HG02981 (cell line): ENCODE measurements at regions not wholly inside any gene's neighbourhood (a gene's known extent, or its start where the extent isn't known, plus 50 kb on each side); places are given as distances from the start of the nearest gene placed in this dataset.
A peak's percentile ranks its signal among the peaks of the same experiment; 100 is the strongest.

Source experiments
- ATAC-seq: cut with Tn5 transposase; IDR thresholded peaks from one replicate; pipeline ENCODE4 v1.9.1; 2021; ENCODE audit warnings: mild to moderate bottlenecking, moderate library complexity; ENCODE audit not compliant: unreplicated experiment

GRCh38 chr15:31455499-31455898, 128.9 kb downstream of the KLF13 start:
- no peak for ATAC-seq

GRCh38 chr15:31456354-31457060, 129.9 kb downstream of the KLF13 start:
- ATAC-seq, result no peak

DNA sequence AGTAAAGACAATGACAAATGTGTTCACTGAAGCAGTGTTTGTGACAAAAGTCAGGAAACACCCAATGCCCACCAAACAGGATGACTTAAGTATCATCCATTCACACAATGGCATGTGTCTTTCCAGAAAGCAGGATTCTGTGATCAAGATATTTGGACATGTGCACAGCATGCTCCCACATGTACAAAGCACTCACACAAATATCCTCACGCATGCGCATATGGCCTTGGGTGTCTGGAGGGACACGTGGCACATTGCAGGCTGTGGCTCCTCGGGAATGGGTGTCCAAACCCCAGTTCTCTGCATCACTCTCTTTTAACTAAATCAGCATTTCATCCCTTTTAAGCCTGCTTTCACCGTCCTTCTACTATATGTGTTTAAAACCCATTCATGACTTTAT, 130.5 kb downstream of the KLF13 start:
- ATAC-seq, result no peak

DNA sequence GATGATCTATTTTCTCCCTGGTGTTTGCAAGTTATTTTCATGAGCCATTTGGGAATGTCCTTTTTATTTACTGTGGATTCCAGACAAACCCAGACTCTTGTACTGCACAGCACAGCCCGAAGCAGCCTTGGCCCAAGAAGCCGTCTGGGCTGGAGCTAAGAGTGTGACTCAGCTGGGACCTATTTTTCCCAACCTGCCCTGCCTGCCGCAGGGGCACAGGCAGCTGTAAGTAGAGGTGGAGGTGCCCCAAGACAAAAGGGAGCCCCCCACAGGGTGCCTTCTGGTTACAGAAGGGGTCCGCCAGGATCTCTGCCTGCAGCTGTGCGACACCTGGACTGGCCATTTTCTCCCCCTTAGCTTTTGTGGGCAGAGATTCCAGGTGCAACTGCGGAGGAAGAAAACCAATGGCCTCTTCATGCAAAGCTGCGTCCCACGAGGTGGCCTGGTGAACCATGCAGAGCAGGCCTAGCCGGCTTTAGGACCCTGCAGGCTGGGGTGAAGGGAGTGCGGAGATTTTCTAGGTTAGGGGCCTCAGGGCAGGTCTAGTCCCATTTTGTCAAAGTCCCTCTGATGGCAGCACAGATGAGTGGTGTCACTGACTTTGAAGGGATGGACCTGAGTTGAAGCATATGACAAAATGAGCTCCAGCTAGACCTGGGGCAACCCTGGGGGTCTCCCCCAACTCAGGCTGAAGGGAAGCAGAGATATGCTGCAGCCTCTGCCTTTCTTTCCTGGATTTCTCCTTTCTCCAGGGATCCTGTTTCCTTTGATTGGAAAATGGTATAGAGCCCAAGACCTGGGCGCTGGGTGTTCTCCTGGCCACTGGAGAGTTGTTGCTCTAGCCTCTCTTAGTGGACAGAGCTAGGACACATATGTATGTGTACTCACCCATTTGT, 131.2 kb downstream of the KLF13 start:
- ATAC-seq, result no peak

- ATAC-seq, result peak; percentile 92
Measured at GRCh38 chr15:31458596-31459399, 132.2 kb downstream of the KLF13 start.

DNA sequence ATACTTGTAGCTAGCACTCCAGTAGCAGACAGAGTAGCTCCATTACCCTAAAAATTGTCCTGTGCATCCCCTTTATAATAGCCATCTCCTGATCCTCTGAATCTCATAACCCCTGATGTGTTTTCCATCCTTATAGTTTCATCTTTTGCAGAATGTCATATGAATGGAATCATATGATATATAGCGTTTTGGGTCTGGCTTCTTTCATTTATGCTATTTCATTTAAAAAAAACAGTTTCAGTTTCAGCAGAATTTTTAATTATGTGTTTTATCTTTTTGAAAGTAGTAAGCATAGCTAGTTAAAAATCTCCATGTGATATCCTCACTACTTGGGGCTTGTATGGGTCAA, 132.7 kb downstream of the KLF13 start:
- ATAC-seq, result no peak

DNA sequence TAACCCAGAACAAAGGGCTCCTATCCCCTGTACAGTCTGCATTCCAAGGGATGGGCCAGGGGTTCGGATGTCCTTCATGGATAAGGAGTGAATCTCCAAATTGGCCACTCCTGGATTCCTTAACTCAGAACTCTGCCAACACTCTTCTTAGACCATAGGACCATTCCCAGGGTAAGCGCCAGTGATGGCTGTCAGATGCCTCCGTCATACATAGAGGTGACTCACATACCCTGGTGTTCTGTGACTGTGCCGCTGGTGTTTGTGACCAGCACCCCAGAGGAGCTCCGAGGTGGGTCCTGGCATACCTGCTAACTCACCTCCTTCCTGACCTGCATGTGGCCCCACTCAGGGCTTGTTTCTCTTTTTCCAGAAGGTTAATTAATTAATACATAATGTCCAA, 134.7 kb downstream of the KLF13 start:
- no peak for ATAC-seq

GRCh38 chr15:31461911-31462480, 135.4 kb downstream of the KLF13 start:
- no peak for ATAC-seq

- no peak for ATAC-seq
Measured at GRCh38 chr15:31463521-31464102, 137.0 kb downstream of the KLF13 start.

- no peak for ATAC-seq
Measured at GRCh38 chr15:31464216-31465082, 137.8 kb downstream of the KLF13 start.

- no peak for ATAC-seq
Measured at GRCh38 chr15:31465083-31465955, 138.7 kb downstream of the KLF13 start.

DNA sequence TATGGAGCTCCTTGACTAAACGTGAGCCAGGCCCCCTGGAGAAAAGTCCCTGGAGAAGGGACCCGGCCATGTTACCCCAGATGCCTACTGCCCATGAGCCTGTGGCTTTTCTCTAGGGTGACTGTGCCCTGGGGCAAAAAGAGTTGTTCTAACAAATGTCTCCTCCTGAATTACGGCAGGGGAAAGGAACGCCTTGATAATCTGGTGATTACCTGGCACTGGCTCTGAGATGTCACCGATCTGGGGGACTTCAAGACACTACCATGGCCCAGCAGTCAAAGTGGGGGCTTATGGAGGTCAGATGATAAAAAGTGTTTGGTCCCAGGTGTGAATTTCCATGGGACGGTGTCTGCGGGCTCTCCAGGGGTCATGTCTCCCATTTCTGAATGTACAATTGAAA, 140.7 kb downstream of the KLF13 start:
- no peak for ATAC-seq

- no peak for ATAC-seq
Measured at GRCh38 chr15:31468911-31469785, 142.5 kb downstream of the KLF13 start.

DNA sequence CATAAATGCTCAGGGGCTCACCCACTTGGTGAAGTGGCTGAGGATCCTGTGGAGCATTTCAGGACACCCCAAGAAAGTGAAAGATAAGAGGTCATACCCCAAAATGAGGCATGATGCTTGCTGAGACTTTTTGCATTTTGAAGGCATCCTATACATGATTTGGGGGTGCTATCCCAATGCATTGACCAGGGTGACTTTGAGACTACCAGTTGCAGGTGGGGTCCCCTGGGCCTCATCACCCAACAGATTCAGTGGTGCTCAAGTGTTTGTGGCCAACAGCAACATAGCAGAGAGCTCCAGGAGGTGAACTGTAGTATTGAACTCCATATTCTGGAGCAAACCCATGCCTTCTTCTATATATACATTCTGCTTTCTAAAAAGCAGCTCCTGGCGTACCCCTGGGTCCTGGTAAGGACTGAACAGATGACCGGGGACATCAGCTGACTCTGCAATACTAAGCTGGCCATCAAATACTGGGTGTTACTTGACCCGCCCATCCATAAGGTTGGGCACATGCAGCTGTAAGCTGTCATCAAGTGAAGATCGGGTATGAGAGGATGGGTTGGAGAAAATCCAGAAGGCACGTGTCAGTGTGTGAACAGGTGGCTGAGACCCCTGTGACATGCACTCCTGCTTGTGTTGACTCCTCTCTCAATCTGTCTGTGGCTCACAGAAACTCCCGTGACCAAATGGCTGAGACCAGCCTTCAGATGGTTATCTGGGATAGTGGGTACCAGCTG, 143.3 kb downstream of the KLF13 start:
- ATAC-seq, result no peak

- no peak for ATAC-seq
Measured at GRCh38 chr15:31470756-31471155, 144.1 kb downstream of the KLF13 start.

DNA sequence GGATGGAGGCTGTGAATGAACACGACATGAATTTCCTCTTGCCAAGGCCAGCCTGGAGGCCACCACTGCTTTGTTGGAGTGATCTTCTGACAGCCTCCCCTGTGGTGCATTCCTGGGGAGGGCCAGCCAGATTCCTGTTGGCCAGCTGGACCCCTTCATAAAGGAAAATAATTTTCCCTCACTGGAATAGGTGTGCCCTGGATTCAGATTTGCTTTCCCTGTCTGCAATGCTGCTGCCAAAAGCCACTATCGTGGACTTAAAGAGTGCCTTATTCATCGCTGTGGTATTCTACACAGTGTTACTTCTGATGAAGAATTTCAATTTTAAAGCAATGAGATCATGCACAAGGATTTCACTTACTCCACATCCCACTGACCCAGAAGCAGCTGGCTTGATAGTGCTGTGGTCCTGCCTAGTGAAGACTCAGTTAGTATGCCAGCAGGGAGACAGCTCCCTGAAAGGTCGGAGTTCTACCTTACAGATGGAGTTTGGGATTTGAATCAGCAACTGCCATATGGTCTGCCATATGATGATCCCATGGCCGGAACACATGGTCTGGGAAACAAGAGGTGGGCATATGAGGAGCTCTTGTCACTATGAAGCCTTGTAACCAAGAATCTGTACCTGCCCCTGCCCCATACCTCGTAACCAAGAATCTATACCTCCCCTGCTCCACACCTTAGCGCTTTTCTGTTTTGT, 145.2 kb downstream of the KLF13 start:
- ATAC-seq, result no peak
